Mesenchymal stem cell (in vitro differentiated cells and primary cell): ENCODE measurements at regions not wholly inside any gene's neighbourhood (a gene's known extent, or its start where the extent isn't known, plus 50 kb on each side); places are given as distances from the start of the nearest gene placed in this dataset.

ENCODE experiments used
- DNase-seq: peaks from one replicate; pipeline ENCODE4 v3.0.0-alpha.2; 2013
- H2AFZ ChIP-seq: one replicate; pipeline ENCODE4 v1.6.1; 2013; ENCODE audit warnings: low read depth, mild to moderate bottlenecking, control low read depth, inconsistent platforms, low read length, moderate library complexity
- H2AK5ac ChIP-seq: 2 replicates; pipeline ENCODE4 v1.6.1; 2013; ENCODE audit warnings: low read length, moderate library complexity, mild to moderate bottlenecking, inconsistent platforms; ENCODE audit not compliant: severe bottlenecking
- H2BK120ac ChIP-seq: one replicate; pipeline ENCODE4 v1.6.1; 2013; ENCODE audit warnings: low read depth, mild to moderate bottlenecking, inconsistent platforms, low read length, moderate library complexity
- H2BK12ac ChIP-seq, 2 experiments: one replicate each; pipeline ENCODE4 v1.6.1; 2013; ENCODE audit warnings: inconsistent platforms in 2 of 2, low read length in 2 of 2, mild to moderate bottlenecking in 2 of 2, moderate library complexity in 2 of 2, control low read depth in 1 of 2
- H2BK15ac ChIP-seq: one replicate; pipeline ENCODE4 v1.6.1; 2013; ENCODE audit warnings: mild to moderate bottlenecking, low read depth, inconsistent platforms; ENCODE audit not compliant: poor library complexity, severe bottlenecking
- H2BK5ac ChIP-seq: 2 replicates; pipeline ENCODE4 v1.6.1; 2013; ENCODE audit warnings: low read depth, mild to moderate bottlenecking, low read length, control low read depth, inconsistent platforms; ENCODE audit not compliant: poor library complexity, severe bottlenecking
- H3K14ac ChIP-seq, 2 experiments: one replicate each; pipeline ENCODE4 v1.6.1; 2013; ENCODE audit warnings: inconsistent platforms in 2 of 2, low read length in 2 of 2, control low read depth in 1 of 2, mild to moderate bottlenecking in 1 of 2, moderate library complexity in 1 of 2
- H3K18ac ChIP-seq, 2 experiments: one replicate each; pipeline ENCODE4 v1.6.1; 2013; ENCODE audit warnings: inconsistent platforms in 2 of 2, low read length in 2 of 2, control low read depth in 1 of 2, low read depth in 1 of 2, mild to moderate bottlenecking in 1 of 2
- H3K23ac ChIP-seq, 2 experiments: one replicate each; pipeline ENCODE4 v1.6.1; 2013; ENCODE audit warnings: inconsistent platforms in 2 of 2, low read length in 2 of 2, mild to moderate bottlenecking in 2 of 2, moderate library complexity in 2 of 2, control low read depth in 1 of 2
- H3K27ac ChIP-seq: 2 replicates; pipeline ENCODE4 v1.5.1; 2013; ENCODE audit warnings: mild to moderate bottlenecking, moderate library complexity, low read length, control low read depth, inconsistent platforms; ENCODE audit not compliant: poor library complexity, severe bottlenecking
- H3K27me3 ChIP-seq, 2 experiments: 2 replicates each; pipeline versions ENCODE4 v1.6.1 to v1.7.0; 2013; ENCODE audit warnings: low read length in 2 of 2, mild to moderate bottlenecking in 2 of 2, moderate library complexity in 2 of 2, control low read depth in 1 of 2, inconsistent platforms in 1 of 2; ENCODE audit not compliant: control insufficient read depth in 1 of 2, insufficient read depth in 1 of 2
- H3K36me3 ChIP-seq, 2 experiments: 2 replicates each; pipeline versions ENCODE4 v1.6.1 to v1.7.0; 2013; ENCODE audit warnings: low read length in 2 of 2, control low read depth in 1 of 2, inconsistent platforms in 1 of 2, low read depth in 1 of 2, mild to moderate bottlenecking in 1 of 2; ENCODE audit not compliant: insufficient read depth in 2 of 2, control insufficient read depth in 1 of 2
- H3K4ac ChIP-seq, 2 experiments: one replicate each; pipeline ENCODE4 v1.6.1; 2013; ENCODE audit warnings: inconsistent platforms in 2 of 2, low read length in 2 of 2, mild to moderate bottlenecking in 2 of 2, moderate library complexity in 2 of 2, control low read depth in 1 of 2, low read depth in 1 of 2
- H3K4me1 ChIP-seq: 2 replicates; pipeline ENCODE4 v1.6.1; 2013; ENCODE audit warnings: low read depth, low read length, control low read depth; ENCODE audit not compliant: control insufficient read depth, insufficient read depth
- H3K4me2 ChIP-seq: 2 replicates; pipeline ENCODE4 v1.6.1; 2013; ENCODE audit warnings: low read length, mild to moderate bottlenecking, inconsistent platforms; ENCODE audit not compliant: poor library complexity, severe bottlenecking
- H3K4me3 ChIP-seq, 2 experiments: 2 replicates each; pipeline versions ENCODE4 v1.5.1 to v1.7.0; 2013; ENCODE audit warnings: low read length in 2 of 2, mild to moderate bottlenecking in 2 of 2, control low read depth in 1 of 2, low read depth in 1 of 2; ENCODE audit not compliant: insufficient read depth in 1 of 2
- H3K79me1 ChIP-seq: replicated peaks from 2 replicates; pipeline ENCODE4 v1.6.1; 2013; ENCODE audit warnings: mild to moderate bottlenecking, control low read depth, low read length, inconsistent platforms; ENCODE audit not compliant: poor library complexity, severe bottlenecking
- H3K9ac ChIP-seq: 2 replicates; pipeline ENCODE4 v1.7.0; 2013; ENCODE audit warnings: mild to moderate bottlenecking, low read length, moderate library complexity
- H3K9me3 ChIP-seq: 2 replicates; pipeline ENCODE4 v1.7.0; 2013; ENCODE audit warnings: mild to moderate bottlenecking, low read length; ENCODE audit not compliant: control insufficient read depth
- H4K8ac ChIP-seq: one replicate; pipeline ENCODE4 v1.6.1; 2013; ENCODE audit warnings: inconsistent platforms, mild to moderate bottlenecking, low read length, moderate library complexity
- H4K91ac ChIP-seq: one replicate; pipeline ENCODE4 v1.6.1; 2013; ENCODE audit warnings: mild to moderate bottlenecking, low read length, inconsistent platforms
- WGBS: methylation state at CpG from one replicate; pipeline ENCODE4 v1.1.7; 2013; ENCODE audit warnings: mixed read lengths; 5-methylcytosine and 5-hydroxymethylcytosine counted together

- Histone ChIP-seq H3K79me1 (peaks cover 13% of the 10 kb centered on the region), H4K91ac (no peak overlapping the region), H2BK15ac (no peak overlapping the region), H3K4me3 (no peak overlapping the region), H2AK5ac (no peak overlapping the region), H3K27ac (no peak overlapping the region), H3K9ac (no peak overlapping the region), H3K18ac (no peak overlapping the region), H2BK120ac (no peak overlapping the region), H3K4me1 (no peaks in the 10 kb centered on the region), H3K36me3 (no peaks in the 10 kb centered on the region), H3K4ac (no peak overlapping the region), H2AFZ (no peak overlapping the region), H3K27me3 (no peaks in the 10 kb centered on the region), H2BK5ac (no peak overlapping the region), H3K14ac (no peak overlapping the region), H3K4me2 (no peak overlapping the region), H3K9me3 (no peaks in the 10 kb centered on the region), H4K8ac (no peak overlapping the region), H3K23ac (no peak overlapping the region), H2BK12ac (no peak overlapping the region)
- no peak for DNase-seq
- 81% methylated on average over 3 of the region's 3 CpGs for WGBS
Observed at GRCh38 chr10:45526309-45526905, 146.2 kb downstream of the ZFAND4 start.

GRCh38 chr10:45520476-45520875 lies 146.5 kb downstream of the ALOX5 start:
- Histone ChIP-seq H3K18ac (no peak overlapping the region), H3K36me3 (no peaks in the 10 kb centered on the region), H3K9me3 (no peaks in the 10 kb centered on the region), H3K27ac (no peak overlapping the region), H3K27me3 (no peaks in the 10 kb centered on the region), H3K9ac (no peak overlapping the region), H3K4me1 (no peaks in the 10 kb centered on the region), H2AK5ac (no peak overlapping the region), H2BK15ac (no peak overlapping the region), H4K91ac (no peak overlapping the region), H3K14ac (no peak overlapping the region), H2BK120ac (no peak overlapping the region), H3K4me3 (no peak overlapping the region), H2BK5ac (no peak overlapping the region), H3K4ac (no peak overlapping the region), H4K8ac (no peak overlapping the region), H3K4me2 (no peak overlapping the region), H2BK12ac (no peak overlapping the region), H2AFZ (no peak overlapping the region), H3K23ac (no peak overlapping the region), H3K79me1 (peaks cover 23% of the 10 kb centered on the region)
- no peak for DNase-seq
- 79% methylated on average over 4 of the region's 4 CpGs for WGBS

- Histone ChIP-seq H3K4me1 (peaks cover 3% of the 10 kb centered on the region), H2AK5ac (no peak overlapping the region), H3K27me3 (no peaks in the 10 kb centered on the region), H3K18ac (no peak overlapping the region), H4K8ac (no peak overlapping the region), H2BK15ac (no peak overlapping the region), H2AFZ (no peak overlapping the region), H3K27ac (no peak overlapping the region), H3K14ac (no peak overlapping the region), H3K4me2 (no peak overlapping the region), H3K23ac (no peak overlapping the region), H3K9ac (no peak overlapping the region), H3K4me3 (no peak overlapping the region), H3K79me1 (peaks cover 23% of the 10 kb centered on the region), H3K9me3 (no peaks in the 10 kb centered on the region), H2BK5ac (no peak overlapping the region), H3K4ac (no peak overlapping the region), H3K36me3 (peaks cover 0 to 2% of the 10 kb centered on the region in 2 experiments), H4K91ac (no peak overlapping the region), H2BK12ac (no peak overlapping the region), H2BK120ac (no peak overlapping the region)
- DNase-seq = no peak
- WGBS = 67% methylated on average over 1 of the region's 1 CpG
Observed at GRCh38 chr10:45518741-45519140, 144.7 kb downstream of the ALOX5 start.

GRCh38 chr10:45515630-45516029 lies 141.6 kb downstream of the ALOX5 start:
- Histone ChIP-seq H4K91ac (no peak overlapping the region), H3K27me3 (no peaks in the 10 kb centered on the region), H3K23ac (no peak overlapping the region), H2BK5ac (no peak overlapping the region), H3K27ac (no peak overlapping the region), H3K9ac (no peak overlapping the region), H3K14ac (no peak overlapping the region), H3K4ac (no peak overlapping the region), H2BK12ac (no peak overlapping the region), H3K4me2 (no peak overlapping the region), H2BK120ac (no peak overlapping the region), H2BK15ac (no peak overlapping the region), H3K18ac (no peak overlapping the region), H3K36me3 (peaks cover 0 to 2% of the 10 kb centered on the region in 2 experiments), H4K8ac (no peak overlapping the region), H3K4me1 (peaks cover 3% of the 10 kb centered on the region), H2AFZ (no peak overlapping the region), H3K9me3 (no peaks in the 10 kb centered on the region), H3K4me3 (no peak overlapping the region), H2AK5ac (no peak overlapping the region), H3K79me1 (peaks cover 16% of the 10 kb centered on the region)
- DNase-seq = no peak
- 90% methylated on average over 6 of the region's 6 CpGs for WGBS
